Thoracic aorta (tissue), 2 donors: ENCODE measurements at regions not wholly inside any gene's neighbourhood (a gene's known extent, or its start where the extent isn't known, plus 50 kb on each side); places are given as distances from the start of the nearest gene placed in this dataset.

Experiments used
- ATAC-seq: fragments of 150-250 bp; one replicate; pipeline ENCODE4 v1.8.0; 2017; ENCODE audit warnings: low read depth; ENCODE audit not compliant: insufficient number of reproducible peaks, low FRiP score
- DNase-seq: peaks from one replicate; pipeline ENCODE4 v3.0.0-alpha.2; 2020; ENCODE audit warnings: low spot score
- H3K27ac ChIP-seq, 2 donors: fragments of 200-600 bp; sonication (generic); 1 replicate in 1 of 2; 2 replicates in 1 of 2; pipeline ENCODE4 v1.5.1; 2016; ENCODE audit warnings: mild to moderate bottlenecking in 2 of 2, moderate library complexity in 2 of 2
- H3K27me3 ChIP-seq: fragments of 200-600 bp; sonication (generic); replicated peaks from 2 replicates; pipeline ENCODE4 v1.6.0; 2016; ENCODE audit warnings: mild to moderate bottlenecking; ENCODE audit not compliant: insufficient read depth
- H3K36me3 ChIP-seq: fragments of 200-600 bp; sonication (generic); one replicate; pipeline ENCODE4 v1.5.1; 2016
- H3K4me1 ChIP-seq, 2 donors: fragments of 200-600 bp; sonication (generic); 1 replicate in 1 of 2; 2 replicates in 1 of 2; pipeline versions ENCODE4 v1.5.1 to v1.6.0; 2016; ENCODE audit warnings: low read depth in 2 of 2, mild to moderate bottlenecking in 1 of 2; ENCODE audit not compliant: control insufficient read depth in 1 of 2
- H3K4me3 ChIP-seq: fragments of 200-600 bp; sonication (generic); 2 replicates; pipeline ENCODE4 v1.5.1; 2016; ENCODE audit warnings: mild to moderate bottlenecking
- H3K9me3 ChIP-seq: fragments of 200-600 bp; sonication (generic); 2 replicates; pipeline ENCODE4 v1.5.1; 2016
- CTCF ChIP-seq: fragments of 200-600 bp; sonication (generic); IDR thresholded peaks from one replicate; pipeline ENCODE4 v1.5.1; 2019; ENCODE audit warnings: antibody characterized with exemption

DNA sequence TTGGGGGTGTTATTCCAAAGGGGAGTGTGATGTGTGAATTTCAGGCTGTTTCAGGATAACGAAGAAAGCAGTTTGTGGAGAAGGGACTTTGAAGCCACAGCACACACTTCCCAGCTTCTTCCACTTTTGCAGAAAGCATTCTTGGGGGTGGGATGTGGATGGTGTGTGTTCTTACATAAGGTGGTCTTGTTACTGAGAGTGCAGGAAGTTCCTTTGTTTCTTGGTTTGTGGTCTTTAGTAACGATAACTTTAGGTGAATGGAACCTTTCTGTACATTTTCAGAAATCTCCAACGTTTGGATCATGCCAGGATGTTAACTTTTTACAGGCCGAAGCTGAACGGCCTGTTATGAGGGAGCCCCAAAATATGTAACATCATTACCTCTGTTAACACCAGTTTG, 251.8 kb downstream of the KCNRG start:
- no peaks in the 10 kb centered on the region for H3K9me3 ChIP-seq
- TF ChIP-seq CTCF: no peak
- peaks cover 7 to 13% of the 10 kb centered on the region in 2 donors for H3K4me1 ChIP-seq
- no peaks in the 10 kb centered on the region for H3K36me3 ChIP-seq
- H3K4me3 ChIP-seq: no peak overlapping the region
- no peak for DNase-seq
- no peaks in the 10 kb centered on the region for H3K27me3 ChIP-seq
- no peak overlapping the region for H3K27ac ChIP-seq
- no peak for ATAC-seq

GRCh38 chr13:50267917-50268316, 252.7 kb downstream of the KCNRG start:
- no peak for TF ChIP-seq CTCF
- ATAC-seq (no peak), DNase-seq (no peak)
- no peaks in the 10 kb centered on the region for H3K9me3 ChIP-seq
- no peak overlapping the region for H3K27ac ChIP-seq
- H3K27me3 ChIP-seq: no peaks in the 10 kb centered on the region
- H3K36me3 ChIP-seq: no peaks in the 10 kb centered on the region
- H3K4me1 ChIP-seq: peaks cover 7 to 13% of the 10 kb centered on the region in 2 donors
- no peak overlapping the region for H3K4me3 ChIP-seq

DNA sequence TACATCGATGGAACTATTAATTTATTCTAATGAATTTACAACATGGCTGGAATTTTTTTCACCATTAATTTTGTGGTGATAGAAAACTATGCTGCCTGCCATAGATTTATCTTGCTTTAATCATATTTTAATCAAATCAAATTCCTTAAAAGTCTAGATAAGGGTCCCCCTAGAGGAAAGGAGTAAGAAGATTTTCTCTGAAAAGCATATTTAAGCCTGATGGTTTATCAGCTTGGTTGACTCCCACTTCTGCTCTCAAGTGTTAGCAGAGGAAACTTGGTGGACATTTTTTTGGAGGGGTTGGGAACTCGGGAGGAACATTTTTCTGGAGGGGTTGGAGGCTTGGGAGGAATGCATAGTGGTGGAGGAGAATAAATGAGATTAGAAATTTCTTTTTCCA, 253.3 kb downstream of the KCNRG start:
- ATAC-seq (no peak), DNase-seq (no peak)
- H3K36me3 ChIP-seq: no peaks in the 10 kb centered on the region
- H3K4me3 ChIP-seq: no peak overlapping the region
- H3K9me3 ChIP-seq: no peaks in the 10 kb centered on the region
- TF ChIP-seq CTCF: no peak
- peaks cover 7 to 13% of the 10 kb centered on the region in 2 donors for H3K4me1 ChIP-seq
- H3K27ac ChIP-seq: no peak overlapping the region
- no peaks in the 10 kb centered on the region for H3K27me3 ChIP-seq

- DNase-seq: no peak
- Histone ChIP-seq H3K4me3 (no peak overlapping the region), H3K27me3 (no peaks in the 10 kb centered on the region), H3K4me1 (no peaks in the 10 kb centered on the region), H3K27ac (no peak overlapping the region), H3K36me3 (no peaks in the 10 kb centered on the region), H3K9me3 (no peaks in the 10 kb centered on the region)
- ATAC-seq: no peak
- TF ChIP-seq CTCF: no peak
These were observed 258.9 kb downstream of the KCNRG start for GRCh38 chr13:50274181-50274580.

- no peak for ATAC-seq
- no peak for DNase-seq
- H3K27me3 ChIP-seq: no peaks in the 10 kb centered on the region
- no peak overlapping the region for H3K4me3 ChIP-seq
- H3K27ac ChIP-seq: no peak overlapping the region
- no peak for TF ChIP-seq CTCF
- H3K36me3 ChIP-seq: no peaks in the 10 kb centered on the region
- H3K9me3 ChIP-seq: no peaks in the 10 kb centered on the region
- no peaks in the 10 kb centered on the region for H3K4me1 ChIP-seq
These were observed 260.3 kb downstream of the KCNRG start for GRCh38 chr13:50275392-50276063.
